GM12878 (cell line): ENCODE measurements at regions not wholly inside any gene's neighbourhood (a gene's known extent, or its start where the extent isn't known, plus 50 kb on each side); places are given as distances from the start of the nearest gene placed in this dataset.

ENCODE experiments used
- ATAC-seq: fragments of 200-7000 bp; cut with Tn5 transposase; 3 replicates; pipeline ENCODE4 v1.9.1; 2020; ENCODE audit warnings: mild to moderate bottlenecking, moderate library complexity
- BruUV-seq: library from RNA; stranded (reverse); fragments of 400-500 nt; replicated peaks from 2 replicates; lab custom pipeline; 2021; lab: Mats Ljungman, UMichigan
- CTCF ChIA-PET: fragments of 300-600 bp; sonication (Branson Sonifier 250); formaldehyde crosslinking; extraction: SDS; loops from one replicate; lab custom pipeline; 2021; ENCODE audit warnings: inconsistent platforms; lab: Yijun Ruan, JAX
- POLR2A ChIA-PET: fragments of 350-600 bp; formaldehyde crosslinking; extraction: SDS; loops from one replicate; lab custom pipeline; 2021; ENCODE audit warnings: inconsistent platforms; lab: Charles Lee
- RAD21 ChIA-PET: fragments of 300-600 bp; sonication (Branson Sonifier 250); formaldehyde crosslinking; loops from one replicate; lab custom pipeline; 2023; ENCODE audit warnings: antibody characterized with exemption; ENCODE audit not compliant: unreplicated experiment; lab: Charles Lee
- SMC1A ChIA-PET: fragments of 300-600 bp; sonication (Branson Sonifier 250); formaldehyde crosslinking; loops from one replicate; lab custom pipeline; 2023; ENCODE audit not compliant: unreplicated experiment, uncharacterized antibody; lab: Charles Lee
- DNase-seq: peaks from one replicate; pipeline ENCODE4 v3.0.0-alpha.2; 2011; ENCODE audit warnings: low read depth, low spot score
- FAIRE-seq: peaks from 3 replicates; lab custom pipeline; 2011; peaks lifted over from hg19 to GRCh38; lab: Jason Lieb, UNC
- H2AFZ ChIP-seq: 2 replicates; pipeline ENCODE4 v1.6.0; 2011; ENCODE audit warnings: low read depth, low read length, control low read depth; ENCODE audit not compliant: control insufficient read depth
- H3K27ac ChIP-seq: 2 replicates; pipeline ENCODE4 v1.5.1; 2011; ENCODE audit warnings: control low read depth; ENCODE audit not compliant: control insufficient read depth, insufficient read depth
- H3K27me3 ChIP-seq, 2 experiments: replicated peaks in 1 of 2; 2 replicates each; pipeline versions ENCODE4 v1.6.0 to v1.6.1; 2011; ENCODE audit warnings: low read length in 1 of 2; ENCODE audit not compliant: control insufficient read depth in 2 of 2, insufficient read depth in 2 of 2
- H3K36me3 ChIP-seq, 2 experiments: 2 replicates each; pipeline ENCODE4 v1.5.1; 2011; ENCODE audit warnings: low read length in 1 of 2; ENCODE audit not compliant: control insufficient read depth in 2 of 2, insufficient read depth in 2 of 2
- H3K4me1 ChIP-seq: 2 replicates; pipeline ENCODE4 v1.6.1; 2011; ENCODE audit warnings: mild to moderate bottlenecking, low read length, moderate library complexity, mixed read lengths; ENCODE audit not compliant: control insufficient read depth, insufficient read depth
- H3K4me2 ChIP-seq: 2 replicates; pipeline ENCODE4 v1.6.0; 2011; ENCODE audit warnings: control low read depth; ENCODE audit not compliant: control insufficient read depth, insufficient read depth
- H3K4me3 ChIP-seq: fragments of 200-600 bp; sonication (generic); 2 replicates; pipeline ENCODE4 v1.5.1; 2016
- H3K79me2 ChIP-seq: 2 replicates; pipeline ENCODE4 v1.6.0; 2011; ENCODE audit warnings: low read length; ENCODE audit not compliant: control insufficient read depth, insufficient read depth
- H3K9ac ChIP-seq: 2 replicates; pipeline ENCODE4 v1.8.0; 2011; ENCODE audit warnings: low read length, control low read depth, mixed read lengths; ENCODE audit not compliant: control insufficient read depth, insufficient read depth
- H3K9me3 ChIP-seq: replicated peaks from 3 replicates; pipeline ENCODE4 v1.5.1; 2011; ENCODE audit warnings: mild to moderate bottlenecking, low read length; ENCODE audit not compliant: control insufficient read depth, insufficient read depth
- H4K20me1 ChIP-seq: 2 replicates; pipeline ENCODE4 v1.6.0; 2011; ENCODE audit not compliant: control insufficient read depth, insufficient read depth
- CEBPB ChIP-seq, 2 experiments: fragments of 150-350 bp in 1 of 2; IDR thresholded peaks; 2 replicates each; pipeline ENCODE4 v1.6.1; 2012 to 2014; ENCODE audit warnings: low read depth in 2 of 2, low read length in 2 of 2, borderline replicate concordance in 1 of 2, inconsistent platforms in 1 of 2
- EZH2 ChIP-seq: IDR thresholded peaks from 2 replicates; pipeline ENCODE4 v1.6.1; 2012; ENCODE audit warnings: low read depth, mild to moderate bottlenecking, control low read depth, inconsistent platforms, low read length, borderline replicate concordance; ENCODE audit not compliant: control insufficient read depth
- IKZF2 ChIP-seq, 2 experiments: fragments of 450-650 bp; IDR thresholded peaks; 2 replicates each; pipeline ENCODE4 v1.6.1; 2017; ENCODE audit warnings: mild to moderate bottlenecking in 2 of 2, moderate library complexity in 2 of 2
- JUNB ChIP-seq: IDR thresholded peaks from 2 replicates; pipeline ENCODE4 v1.6.1; 2016; ENCODE audit warnings: antibody characterized with exemption, mild to moderate bottlenecking
- LARP7 ChIP-seq: fragments of 450-650 bp; IDR thresholded peaks from 2 replicates; pipeline ENCODE4 v1.6.1; 2017; ENCODE audit warnings: mild to moderate bottlenecking
- NR2C2 ChIP-seq: IDR thresholded peaks from 2 replicates; pipeline ENCODE4 v1.6.1; 2011; ENCODE audit warnings: borderline replicate concordance, low read depth; ENCODE audit not compliant: control insufficient read depth, insufficient read length
- PAX5 ChIP-seq: IDR thresholded peaks from 2 replicates; pipeline ENCODE4 v1.6.1; 2011; ENCODE audit warnings: low read depth, low read length, borderline replicate concordance
- SPI1 ChIP-seq: IDR thresholded peaks from 2 replicates; pipeline ENCODE4 v1.6.1; 2011; ENCODE audit warnings: low read depth, mild to moderate bottlenecking, low read length, moderate library complexity, borderline replicate concordance; ENCODE audit not compliant: insufficient read depth
- TCF12 ChIP-seq: IDR thresholded peaks from 2 replicates; pipeline ENCODE4 v1.6.1; 2011; ENCODE audit warnings: low read depth, mild to moderate bottlenecking, low read length
- TCF7 ChIP-seq: IDR thresholded peaks from 2 replicates; pipeline ENCODE4 v1.6.1; 2014; ENCODE audit warnings: antibody characterized with exemption, borderline replicate concordance
- WGBS: methylation state at CpG from one replicate; pipeline ENCODE4 v1.1.6; 2016; ENCODE audit warnings: low lambda C conversion rate; ENCODE audit not compliant: insufficient replicate concordance, insufficient coverage; ENCODE audit errors: missing lambda C conversion rate; 5-methylcytosine and 5-hydroxymethylcytosine counted together
- in situ Hi-C: fragments of 300-500 bp; cut with MboI; formaldehyde crosslinking; loops from 9 replicates; pipeline ENCODE4 v1.14.3; 2018; ENCODE audit warnings: mixed read lengths
- intact Hi-C: fragments of 100-400 bp; cut with micrococcal nuclease; formaldehyde crosslinking; loops from one replicate; pipeline ENCODE4 v1.14.2; 2022; ENCODE audit not compliant: unreplicated experiment
- TF ChIP-seq, protein P1 (sequence below): IDR thresholded peaks from 2 replicates; pipeline ENCODE4 v1.6.1; 2012; ENCODE audit warnings: improper control_type of control experiment, low read depth, low read length; ENCODE audit not compliant: insufficient replicate concordance
- TF ChIP-seq, protein P2 (sequence below): fragments of 450-650 bp; IDR thresholded peaks from 2 replicates; pipeline ENCODE4 v1.6.1; 2016; ENCODE audit warnings: mild to moderate bottlenecking, moderate library complexity, borderline replicate concordance
- TF ChIP-seq, protein P3 (sequence below): IDR thresholded peaks from 2 replicates; pipeline ENCODE4 v1.6.1; 2011; ENCODE audit warnings: mild to moderate bottlenecking, low read depth, low read length, moderate library complexity; ENCODE audit not compliant: insufficient replicate concordance

DNA sequence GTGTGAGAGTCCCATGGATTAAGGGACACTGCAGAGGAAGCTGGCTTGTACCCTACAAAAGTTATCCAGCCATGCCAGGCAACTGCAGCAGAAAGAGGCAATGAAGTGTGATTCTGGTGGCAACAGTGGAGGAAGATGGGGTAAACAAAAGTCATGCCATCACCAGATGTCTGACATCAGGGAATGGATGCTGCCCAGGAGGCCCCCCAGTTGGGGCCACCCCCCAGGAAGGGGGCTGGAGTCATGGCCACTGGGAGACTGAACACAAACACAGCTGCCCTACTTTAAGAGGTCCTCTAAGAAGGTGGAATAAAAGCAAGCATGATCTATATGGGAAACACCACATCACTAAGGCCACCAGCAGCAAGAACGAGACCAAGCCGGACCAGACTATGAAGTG, 235.3 kb downstream of the KLF12 start:
- ChIA-PET POLR2A (interaction anchor here (1.4 kb wide), 1 partner anchor 126 kb away, joined by 3 read pairs; no protein-coding TSS in a partner anchor), SMC1A (interaction anchor here (1.0 to 1.1 kb wide), 2 partner anchors 12 to 15 kb away, joined by 3 read pairs; no protein-coding TSS in a partner anchor), CTCF (interaction anchor here (0.6 kb wide), 1 partner anchor 45 kb away, joined by 4 read pairs; no protein-coding TSS in a partner anchor), RAD21 (no interaction called here)
- no peaks in the 10 kb centered on the region for H3K36me3 ChIP-seq
- ATAC-seq (no peak), FAIRE-seq (no peak), DNase-seq (no peak)
- H3K27ac ChIP-seq: no peak overlapping the region
- H3K9me3 ChIP-seq: no peaks in the 10 kb centered on the region; the same call in 2 of the 3 replicates
- H4K20me1 ChIP-seq: no peaks in the 10 kb centered on the region
- WGBS: 95% methylated on average over 2 of the region's 2 CpGs
- no peak overlapping the region for H3K9ac ChIP-seq
- no TSS peak for BruUV-seq
- no peaks in the 10 kb centered on the region for H3K79me2 ChIP-seq
- no peak overlapping the region for H2AFZ ChIP-seq
- no peaks in the 10 kb centered on the region for H3K27me3 ChIP-seq
- no peak overlapping the region for H3K4me2 ChIP-seq
- no peaks in the 10 kb centered on the region for H3K4me1 ChIP-seq
- intact Hi-C loops: no loop called here
- in situ Hi-C loops: no loop called here
- no peak overlapping the region for H3K4me3 ChIP-seq
- no peak for TF ChIP-seq EZH2
- TF ChIP-seq TCF7: no peak
- no peak for TF ChIP-seq SPI1
- no peak for TF ChIP-seq IKZF2 (IDR thresholded peaks at IDR 0.05)
- no peak for TF ChIP-seq PAX5
- TF ChIP-seq CEBPB (IDR thresholded peaks at IDR 0.05; ENCODE audit: borderline replicate concordance in 1 of 2, low read depth in 2 of 2, low read length in 2 of 2): no peak
- no peak for TF ChIP-seq LARP7
- TF ChIP-seq JUNB: no peak
- TF ChIP-seq, protein P1, sequence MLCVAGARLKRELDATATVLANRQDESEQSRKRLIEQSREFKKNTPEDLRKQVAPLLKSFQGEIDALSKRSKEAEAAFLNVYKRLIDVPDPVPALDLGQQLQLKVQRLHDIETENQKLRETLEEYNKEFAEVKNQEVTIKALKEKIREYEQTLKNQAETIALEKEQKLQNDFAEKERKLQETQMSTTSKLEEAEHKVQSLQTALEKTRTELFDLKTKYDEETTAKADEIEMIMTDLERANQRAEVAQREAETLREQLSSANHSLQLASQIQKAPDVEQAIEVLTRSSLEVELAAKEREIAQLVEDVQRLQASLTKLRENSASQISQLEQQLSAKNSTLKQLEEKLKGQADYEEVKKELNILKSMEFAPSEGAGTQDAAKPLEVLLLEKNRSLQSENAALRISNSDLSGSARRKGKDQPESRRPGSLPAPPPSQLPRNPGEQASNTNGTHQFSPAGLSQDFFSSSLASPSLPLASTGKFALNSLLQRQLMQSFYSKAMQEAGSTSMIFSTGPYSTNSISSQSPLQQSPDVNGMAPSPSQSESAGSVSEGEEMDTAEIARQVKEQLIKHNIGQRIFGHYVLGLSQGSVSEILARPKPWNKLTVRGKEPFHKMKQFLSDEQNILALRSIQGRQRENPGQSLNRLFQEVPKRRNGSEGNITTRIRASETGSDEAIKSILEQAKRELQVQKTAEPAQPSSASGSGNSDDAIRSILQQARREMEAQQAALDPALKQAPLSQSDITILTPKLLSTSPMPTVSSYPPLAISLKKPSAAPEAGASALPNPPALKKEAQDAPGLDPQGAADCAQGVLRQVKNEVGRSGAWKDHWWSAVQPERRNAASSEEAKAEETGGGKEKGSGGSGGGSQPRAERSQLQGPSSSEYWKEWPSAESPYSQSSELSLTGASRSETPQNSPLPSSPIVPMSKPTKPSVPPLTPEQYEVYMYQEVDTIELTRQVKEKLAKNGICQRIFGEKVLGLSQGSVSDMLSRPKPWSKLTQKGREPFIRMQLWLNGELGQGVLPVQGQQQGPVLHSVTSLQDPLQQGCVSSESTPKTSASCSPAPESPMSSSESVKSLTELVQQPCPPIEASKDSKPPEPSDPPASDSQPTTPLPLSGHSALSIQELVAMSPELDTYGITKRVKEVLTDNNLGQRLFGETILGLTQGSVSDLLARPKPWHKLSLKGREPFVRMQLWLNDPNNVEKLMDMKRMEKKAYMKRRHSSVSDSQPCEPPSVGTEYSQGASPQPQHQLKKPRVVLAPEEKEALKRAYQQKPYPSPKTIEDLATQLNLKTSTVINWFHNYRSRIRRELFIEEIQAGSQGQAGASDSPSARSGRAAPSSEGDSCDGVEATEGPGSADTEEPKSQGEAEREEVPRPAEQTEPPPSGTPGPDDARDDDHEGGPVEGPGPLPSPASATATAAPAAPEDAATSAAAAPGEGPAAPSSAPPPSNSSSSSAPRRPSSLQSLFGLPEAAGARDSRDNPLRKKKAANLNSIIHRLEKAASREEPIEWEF: no peak
- TF ChIP-seq, protein P2, sequence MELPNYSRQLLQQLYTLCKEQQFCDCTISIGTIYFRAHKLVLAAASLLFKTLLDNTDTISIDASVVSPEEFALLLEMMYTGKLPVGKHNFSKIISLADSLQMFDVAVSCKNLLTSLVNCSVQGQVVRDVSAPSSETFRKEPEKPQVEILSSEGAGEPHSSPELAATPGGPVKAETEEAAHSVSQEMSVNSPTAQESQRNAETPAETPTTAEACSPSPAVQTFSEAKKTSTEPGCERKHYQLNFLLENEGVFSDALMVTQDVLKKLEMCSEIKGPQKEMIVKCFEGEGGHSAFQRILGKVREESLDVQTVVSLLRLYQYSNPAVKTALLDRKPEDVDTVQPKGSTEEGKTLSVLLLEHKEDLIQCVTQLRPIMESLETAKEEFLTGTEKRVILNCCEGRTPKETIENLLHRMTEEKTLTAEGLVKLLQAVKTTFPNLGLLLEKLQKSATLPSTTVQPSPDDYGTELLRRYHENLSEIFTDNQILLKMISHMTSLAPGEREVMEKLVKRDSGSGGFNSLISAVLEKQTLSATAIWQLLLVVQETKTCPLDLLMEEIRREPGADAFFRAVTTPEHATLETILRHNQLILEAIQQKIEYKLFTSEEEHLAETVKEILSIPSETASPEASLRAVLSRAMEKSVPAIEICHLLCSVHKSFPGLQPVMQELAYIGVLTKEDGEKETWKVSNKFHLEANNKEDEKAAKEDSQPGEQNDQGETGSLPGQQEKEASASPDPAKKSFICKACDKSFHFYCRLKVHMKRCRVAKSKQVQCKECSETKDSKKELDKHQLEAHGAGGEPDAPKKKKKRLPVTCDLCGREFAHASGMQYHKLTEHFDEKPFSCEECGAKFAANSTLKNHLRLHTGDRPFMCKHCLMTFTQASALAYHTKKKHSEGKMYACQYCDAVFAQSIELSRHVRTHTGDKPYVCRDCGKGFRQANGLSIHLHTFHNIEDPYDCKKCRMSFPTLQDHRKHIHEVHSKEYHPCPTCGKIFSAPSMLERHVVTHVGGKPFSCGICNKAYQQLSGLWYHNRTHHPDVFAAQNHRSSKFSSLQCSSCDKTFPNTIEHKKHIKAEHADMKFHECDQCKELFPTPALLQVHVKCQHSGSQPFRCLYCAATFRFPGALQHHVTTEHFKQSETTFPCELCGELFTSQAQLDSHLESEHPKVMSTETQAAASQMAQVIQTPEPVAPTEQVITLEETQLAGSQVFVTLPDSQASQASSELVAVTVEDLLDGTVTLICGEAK: no peak
- no peak for TF ChIP-seq NR2C2
- TF ChIP-seq TCF12: no peak
- TF ChIP-seq, protein P3, sequence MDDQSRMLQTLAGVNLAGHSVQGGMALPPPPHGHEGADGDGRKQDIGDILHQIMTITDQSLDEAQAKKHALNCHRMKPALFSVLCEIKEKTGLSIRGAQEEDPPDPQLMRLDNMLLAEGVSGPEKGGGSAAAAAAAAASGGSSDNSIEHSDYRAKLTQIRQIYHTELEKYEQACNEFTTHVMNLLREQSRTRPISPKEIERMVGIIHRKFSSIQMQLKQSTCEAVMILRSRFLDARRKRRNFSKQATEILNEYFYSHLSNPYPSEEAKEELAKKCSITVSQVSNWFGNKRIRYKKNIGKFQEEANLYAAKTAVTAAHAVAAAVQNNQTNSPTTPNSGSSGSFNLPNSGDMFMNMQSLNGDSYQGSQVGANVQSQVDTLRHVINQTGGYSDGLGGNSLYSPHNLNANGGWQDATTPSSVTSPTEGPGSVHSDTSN: no peak
